GM23338 (cell line): ENCODE measurements at regions not wholly inside any gene's neighbourhood (a gene's known extent, or its start where the extent isn't known, plus 50 kb on each side); places are given as distances from the start of the nearest gene placed in this dataset.

ENCODE experiments used
- ATAC-seq: fragments of 200-7000 bp; cut with Tn5 transposase; 3 replicates; pipeline ENCODE4 v1.9.1; 2020
- DNase-seq: peaks from one replicate; pipeline ENCODE4 v3.0.0-alpha.2; 2015; ENCODE audit warnings: low spot score
- H2AFZ ChIP-seq: fragments of 200-600 bp; sonication (generic); 2 replicates; pipeline ENCODE4 v1.8.0; 2016; ENCODE audit warnings: antibody characterized with exemption, mild to moderate bottlenecking, moderate library complexity
- H3F3A ChIP-seq: fragments of 200-600 bp; sonication (generic); replicated peaks from 2 replicates; pipeline ENCODE4 v1.8.0; 2017; ENCODE audit warnings: antibody characterized with exemption, mixed run types, low read depth
- H3K27ac ChIP-seq: fragments of 200-600 bp; sonication (generic); 2 replicates; pipeline ENCODE4 v1.6.1; 2016; ENCODE audit warnings: low read depth
- H3K27me3 ChIP-seq: fragments of 200-600 bp; sonication (generic); 2 replicates; pipeline ENCODE4 v1.8.0; 2016; ENCODE audit warnings: mild to moderate bottlenecking, mixed run types, moderate library complexity; ENCODE audit not compliant: insufficient read depth
- H3K36me3 ChIP-seq: fragments of 200-600 bp; sonication (generic); 2 replicates; pipeline ENCODE4 v1.8.0; 2016; ENCODE audit warnings: mild to moderate bottlenecking; ENCODE audit not compliant: insufficient read depth
- H3K4me1 ChIP-seq: fragments of 200-600 bp; sonication (generic); 2 replicates; pipeline ENCODE4 v1.8.0; 2016; ENCODE audit warnings: mild to moderate bottlenecking, moderate library complexity; ENCODE audit not compliant: insufficient read depth
- H3K4me2 ChIP-seq: fragments of 200-600 bp; sonication (generic); 2 replicates; pipeline ENCODE4 v1.7.1; 2017; ENCODE audit warnings: mixed run types
- H3K4me3 ChIP-seq: fragments of 200-600 bp; sonication (generic); 2 replicates; pipeline ENCODE4 v1.6.1; 2016; ENCODE audit warnings: mixed run types
- H3K79me2 ChIP-seq: fragments of 200-600 bp; sonication (generic); replicated peaks from 2 replicates; pipeline ENCODE4 v1.8.0; 2017; ENCODE audit warnings: mild to moderate bottlenecking; ENCODE audit not compliant: insufficient read depth
- H3K9me2 ChIP-seq: fragments of 200-600 bp; sonication (generic); 2 replicates; pipeline ENCODE4 v1.8.0; 2017; ENCODE audit not compliant: insufficient read depth
- H4K20me1 ChIP-seq: fragments of 200-600 bp; sonication (generic); replicated peaks from 2 replicates; pipeline ENCODE4 v1.8.0; 2017; ENCODE audit warnings: mild to moderate bottlenecking; ENCODE audit not compliant: insufficient read depth
- H3K27ac Mint-ChIP-seq: 2 replicates; pipeline ENCODE4 v1.8.0; 2020; ENCODE audit warnings: inconsistent platforms, mild to moderate bottlenecking, moderate library complexity, mixed read lengths
- H3K27me3 Mint-ChIP-seq: 3 replicates; pipeline ENCODE4 v1.8.0; 2022; ENCODE audit warnings: low read depth, mild to moderate bottlenecking, moderate library complexity, mixed read lengths, inconsistent platforms; ENCODE audit not compliant: insufficient read depth, poor library complexity
- H3K36me3 Mint-ChIP-seq: 3 replicates; pipeline ENCODE4 v1.8.0; 2021; ENCODE audit warnings: low read depth, mild to moderate bottlenecking, inconsistent platforms, moderate library complexity, mixed read lengths
- H3K4me1 Mint-ChIP-seq: 3 replicates; pipeline ENCODE4 v1.8.0; 2020; ENCODE audit warnings: mild to moderate bottlenecking, inconsistent platforms, mixed read lengths
- H3K4me3 Mint-ChIP-seq: 3 replicates; pipeline ENCODE4 v1.8.0; 2021; ENCODE audit warnings: moderate library complexity, mild to moderate bottlenecking, inconsistent platforms, mixed read lengths
- H3K9me3 Mint-ChIP-seq: 3 replicates; pipeline ENCODE4 v1.8.0; 2020; ENCODE audit warnings: moderate library complexity, mild to moderate bottlenecking, inconsistent platforms, mixed read lengths
- CREB1 ChIP-seq: fragments of 250-450 bp; sonication (Bioruptor Pico); IDR thresholded peaks from 2 replicates; pipeline ENCODE4 v1.5.0; 2020; ENCODE audit warnings: low read depth, mild to moderate bottlenecking, moderate library complexity
- EZH2 ChIP-seq: fragments of 200-600 bp; sonication (generic); IDR thresholded peaks from one replicate; pipeline ENCODE4 v1.8.0; 2017; ENCODE audit warnings: antibody characterized with exemption, mild to moderate bottlenecking, low read depth; ENCODE audit not compliant: unreplicated experiment
- EZH2phosphoT487 ChIP-seq: fragments of 200-600 bp; sonication (generic); IDR thresholded peaks from one replicate; pipeline ENCODE4 v1.8.1; 2018; ENCODE audit warnings: antibody characterized with exemption; ENCODE audit not compliant: unreplicated experiment
- JUNB ChIP-seq: IDR thresholded peaks from one replicate; pipeline ENCODE4 v1.6.1; 2016; ENCODE audit warnings: antibody characterized with exemption; ENCODE audit not compliant: unreplicated experiment
- NANOG ChIP-seq: IDR thresholded peaks from 2 replicates; pipeline ENCODE4 v1.6.1; 2016; ENCODE audit warnings: antibody characterized with exemption, borderline replicate concordance
- POLR2AphosphoS5 ChIP-seq: IDR thresholded peaks from 2 replicates; pipeline ENCODE4 v1.6.1; 2016; ENCODE audit warnings: antibody characterized with exemption, low read depth
- STAT1 ChIP-seq: IDR thresholded peaks from one replicate; pipeline ENCODE4 v1.6.1; 2016; ENCODE audit warnings: antibody characterized with exemption; ENCODE audit not compliant: unreplicated experiment
- ZNF114 ChIP-seq: fragments of 250-450 bp; sonication (Bioruptor Pico); IDR thresholded peaks from 2 replicates; pipeline ENCODE4 v1.5.0; 2020; ENCODE audit warnings: mild to moderate bottlenecking, moderate library complexity
- ZNF331 ChIP-seq: fragments of 250-450 bp; sonication (Bioruptor Pico); IDR thresholded peaks from 2 replicates; pipeline ENCODE4 v1.5.0; 2020; ENCODE audit warnings: low read depth, mild to moderate bottlenecking, moderate library complexity
- TF ChIP-seq, protein P1 (sequence below): IDR thresholded peaks from one replicate; pipeline ENCODE4 v1.6.1; 2018; ENCODE audit warnings: antibody characterized with exemption; ENCODE audit not compliant: unreplicated experiment
- TF ChIP-seq, protein P2 (sequence below): fragments of 250-450 bp; sonication (Bioruptor Pico); IDR thresholded peaks from 2 replicates; pipeline ENCODE4 v1.5.0; 2020; ENCODE audit warnings: mild to moderate bottlenecking, moderate library complexity
- TF ChIP-seq, protein P3 (sequence below), 2 experiments: fragments of 200-600 bp in 1 of 2; sonication (generic) in 1 of 2; conservative IDR thresholded peaks; 2 replicates each; pipeline versions ENCODE4 v1.5.1 to v1.6.1; 2016 to 2017; ENCODE audit warnings: antibody characterized with exemption in 2 of 2, low read depth in 2 of 2, mild to moderate bottlenecking in 2 of 2, moderate library complexity in 1 of 2
- TF ChIP-seq, protein P4 (sequence below): IDR thresholded peaks from 2 replicates; pipeline ENCODE4 v1.6.1; 2016; ENCODE audit warnings: antibody characterized with exemption

DNA sequence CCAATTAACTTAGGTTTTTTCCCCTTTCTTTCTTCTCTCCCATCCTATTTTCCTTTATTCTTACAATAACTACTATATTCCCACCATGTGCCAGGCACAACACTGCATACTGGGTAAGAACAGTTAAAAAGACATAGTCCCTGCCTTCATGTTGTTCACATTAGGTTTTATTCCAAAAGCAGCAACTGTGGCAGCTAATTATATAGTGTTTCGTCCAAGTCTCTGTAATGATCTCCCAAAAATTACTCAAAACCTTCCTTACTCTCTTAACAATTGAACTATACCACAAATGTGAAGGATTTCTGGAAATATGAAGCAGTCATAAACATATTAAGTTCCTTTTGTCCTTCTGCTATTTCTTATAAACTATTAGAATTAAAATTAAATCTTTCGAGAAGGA lies 184.1 kb upstream of the C11orf58 start:
- H3K27me3 Mint-ChIP-seq = no peaks in the 10 kb centered on the region
- Histone ChIP-seq H3K27me3 (no peaks in the 10 kb centered on the region), H3F3A (no peaks in the 10 kb centered on the region), H3K4me2 (no peak overlapping the region), H3K27ac (no peak overlapping the region), H3K79me2 (no peaks in the 10 kb centered on the region), H2AFZ (no peak overlapping the region), H3K4me3 (no peak overlapping the region), H3K36me3 (no peaks in the 10 kb centered on the region), H3K4me1 (no peaks in the 10 kb centered on the region), H3K9me2 (no peaks in the 10 kb centered on the region; the same call in 1 of the 2 replicates), H4K20me1 (no peaks in the 10 kb centered on the region)
- DNase-seq (no peak), ATAC-seq (no peak)
- no peaks in the 10 kb centered on the region for H3K36me3 Mint-ChIP-seq
- no peak for TF ChIP-seq JUNB
- TF ChIP-seq ZNF331 = no peak
- TF ChIP-seq CREB1 (CRISPR knock-in tag) = no peak
- no peak for TF ChIP-seq ZNF114 (CRISPR knock-in tag)
- TF ChIP-seq EZH2 = no peak
- TF ChIP-seq, protein P1, sequence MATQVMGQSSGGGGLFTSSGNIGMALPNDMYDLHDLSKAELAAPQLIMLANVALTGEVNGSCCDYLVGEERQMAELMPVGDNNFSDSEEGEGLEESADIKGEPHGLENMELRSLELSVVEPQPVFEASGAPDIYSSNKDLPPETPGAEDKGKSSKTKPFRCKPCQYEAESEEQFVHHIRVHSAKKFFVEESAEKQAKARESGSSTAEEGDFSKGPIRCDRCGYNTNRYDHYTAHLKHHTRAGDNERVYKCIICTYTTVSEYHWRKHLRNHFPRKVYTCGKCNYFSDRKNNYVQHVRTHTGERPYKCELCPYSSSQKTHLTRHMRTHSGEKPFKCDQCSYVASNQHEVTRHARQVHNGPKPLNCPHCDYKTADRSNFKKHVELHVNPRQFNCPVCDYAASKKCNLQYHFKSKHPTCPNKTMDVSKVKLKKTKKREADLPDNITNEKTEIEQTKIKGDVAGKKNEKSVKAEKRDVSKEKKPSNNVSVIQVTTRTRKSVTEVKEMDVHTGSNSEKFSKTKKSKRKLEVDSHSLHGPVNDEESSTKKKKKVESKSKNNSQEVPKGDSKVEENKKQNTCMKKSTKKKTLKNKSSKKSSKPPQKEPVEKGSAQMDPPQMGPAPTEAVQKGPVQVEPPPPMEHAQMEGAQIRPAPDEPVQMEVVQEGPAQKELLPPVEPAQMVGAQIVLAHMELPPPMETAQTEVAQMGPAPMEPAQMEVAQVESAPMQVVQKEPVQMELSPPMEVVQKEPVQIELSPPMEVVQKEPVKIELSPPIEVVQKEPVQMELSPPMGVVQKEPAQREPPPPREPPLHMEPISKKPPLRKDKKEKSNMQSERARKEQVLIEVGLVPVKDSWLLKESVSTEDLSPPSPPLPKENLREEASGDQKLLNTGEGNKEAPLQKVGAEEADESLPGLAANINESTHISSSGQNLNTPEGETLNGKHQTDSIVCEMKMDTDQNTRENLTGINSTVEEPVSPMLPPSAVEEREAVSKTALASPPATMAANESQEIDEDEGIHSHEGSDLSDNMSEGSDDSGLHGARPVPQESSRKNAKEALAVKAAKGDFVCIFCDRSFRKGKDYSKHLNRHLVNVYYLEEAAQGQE = no peak
- no peak for TF ChIP-seq EZH2phosphoT487
- TF ChIP-seq, protein P2, sequence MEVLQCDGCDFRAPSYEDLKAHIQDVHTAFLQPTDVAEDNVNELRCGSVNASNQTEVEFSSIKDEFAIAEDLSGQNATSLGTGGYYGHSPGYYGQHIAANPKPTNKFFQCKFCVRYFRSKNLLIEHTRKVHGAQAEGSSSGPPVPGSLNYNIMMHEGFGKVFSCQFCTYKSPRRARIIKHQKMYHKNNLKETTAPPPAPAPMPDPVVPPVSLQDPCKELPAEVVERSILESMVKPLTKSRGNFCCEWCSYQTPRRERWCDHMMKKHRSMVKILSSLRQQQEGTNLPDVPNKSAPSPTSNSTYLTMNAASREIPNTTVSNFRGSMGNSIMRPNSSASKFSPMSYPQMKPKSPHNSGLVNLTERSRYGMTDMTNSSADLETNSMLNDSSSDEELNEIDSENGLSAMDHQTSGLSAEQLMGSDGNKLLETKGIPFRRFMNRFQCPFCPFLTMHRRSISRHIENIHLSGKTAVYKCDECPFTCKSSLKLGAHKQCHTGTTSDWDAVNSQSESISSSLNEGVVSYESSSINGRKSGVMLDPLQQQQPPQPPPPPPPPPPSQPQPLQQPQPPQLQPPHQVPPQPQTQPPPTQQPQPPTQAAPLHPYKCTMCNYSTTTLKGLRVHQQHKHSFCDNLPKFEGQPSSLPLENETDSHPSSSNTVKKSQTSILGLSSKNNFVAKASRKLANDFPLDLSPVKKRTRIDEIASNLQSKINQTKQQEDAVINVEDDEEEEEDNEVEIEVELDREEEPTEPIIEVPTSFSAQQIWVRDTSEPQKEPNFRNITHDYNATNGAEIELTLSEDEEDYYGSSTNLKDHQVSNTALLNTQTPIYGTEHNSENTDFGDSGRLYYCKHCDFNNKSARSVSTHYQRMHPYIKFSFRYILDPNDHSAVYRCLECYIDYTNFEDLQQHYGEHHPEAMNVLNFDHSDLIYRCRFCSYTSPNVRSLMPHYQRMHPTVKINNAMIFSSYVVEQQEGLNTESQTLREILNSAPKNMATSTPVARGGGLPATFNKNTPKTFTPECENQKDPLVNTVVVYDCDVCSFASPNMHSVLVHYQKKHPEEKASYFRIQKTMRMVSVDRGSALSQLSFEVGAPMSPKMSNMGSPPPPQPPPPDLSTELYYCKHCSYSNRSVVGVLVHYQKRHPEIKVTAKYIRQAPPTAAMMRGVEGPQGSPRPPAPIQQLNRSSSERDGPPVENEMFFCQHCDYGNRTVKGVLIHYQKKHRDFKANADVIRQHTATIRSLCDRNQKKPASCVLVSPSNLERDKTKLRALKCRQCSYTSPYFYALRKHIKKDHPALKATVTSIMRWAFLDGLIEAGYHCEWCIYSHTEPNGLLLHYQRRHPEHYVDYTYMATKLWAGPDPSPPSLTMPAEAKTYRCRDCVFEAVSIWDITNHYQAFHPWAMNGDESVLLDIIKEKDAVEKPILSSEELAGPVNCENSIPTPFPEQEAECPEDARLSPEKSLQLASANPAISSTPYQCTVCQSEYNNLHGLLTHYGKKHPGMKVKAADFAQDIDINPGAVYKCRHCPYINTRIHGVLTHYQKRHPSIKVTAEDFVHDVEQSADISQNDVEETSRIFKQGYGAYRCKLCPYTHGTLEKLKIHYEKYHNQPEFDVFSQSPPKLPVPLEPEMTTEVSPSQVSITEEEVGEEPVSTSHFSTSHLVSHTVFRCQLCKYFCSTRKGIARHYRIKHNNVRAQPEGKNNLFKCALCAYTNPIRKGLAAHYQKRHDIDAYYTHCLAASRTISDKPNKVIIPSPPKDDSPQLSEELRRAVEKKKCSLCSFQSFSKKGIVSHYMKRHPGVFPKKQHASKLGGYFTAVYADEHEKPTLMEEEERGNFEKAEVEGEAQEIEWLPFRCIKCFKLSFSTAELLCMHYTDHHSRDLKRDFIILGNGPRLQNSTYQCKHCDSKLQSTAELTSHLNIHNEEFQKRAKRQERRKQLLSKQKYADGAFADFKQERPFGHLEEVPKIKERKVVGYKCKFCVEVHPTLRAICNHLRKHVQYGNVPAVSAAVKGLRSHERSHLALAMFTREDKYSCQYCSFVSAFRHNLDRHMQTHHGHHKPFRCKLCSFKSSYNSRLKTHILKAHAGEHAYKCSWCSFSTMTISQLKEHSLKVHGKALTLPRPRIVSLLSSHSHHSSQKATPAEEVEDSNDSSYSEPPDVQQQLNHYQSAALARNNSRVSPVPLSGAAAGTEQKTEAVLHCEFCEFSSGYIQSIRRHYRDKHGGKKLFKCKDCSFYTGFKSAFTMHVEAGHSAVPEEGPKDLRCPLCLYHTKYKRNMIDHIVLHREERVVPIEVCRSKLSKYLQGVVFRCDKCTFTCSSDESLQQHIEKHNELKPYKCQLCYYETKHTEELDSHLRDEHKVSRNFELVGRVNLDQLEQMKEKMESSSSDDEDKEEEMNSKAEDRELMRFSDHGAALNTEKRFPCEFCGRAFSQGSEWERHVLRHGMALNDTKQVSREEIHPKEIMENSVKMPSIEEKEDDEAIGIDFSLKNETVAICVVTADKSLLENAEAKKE (CRISPR knock-in tag) = no peak
- no peak for TF ChIP-seq STAT1
- TF ChIP-seq, protein P3, sequence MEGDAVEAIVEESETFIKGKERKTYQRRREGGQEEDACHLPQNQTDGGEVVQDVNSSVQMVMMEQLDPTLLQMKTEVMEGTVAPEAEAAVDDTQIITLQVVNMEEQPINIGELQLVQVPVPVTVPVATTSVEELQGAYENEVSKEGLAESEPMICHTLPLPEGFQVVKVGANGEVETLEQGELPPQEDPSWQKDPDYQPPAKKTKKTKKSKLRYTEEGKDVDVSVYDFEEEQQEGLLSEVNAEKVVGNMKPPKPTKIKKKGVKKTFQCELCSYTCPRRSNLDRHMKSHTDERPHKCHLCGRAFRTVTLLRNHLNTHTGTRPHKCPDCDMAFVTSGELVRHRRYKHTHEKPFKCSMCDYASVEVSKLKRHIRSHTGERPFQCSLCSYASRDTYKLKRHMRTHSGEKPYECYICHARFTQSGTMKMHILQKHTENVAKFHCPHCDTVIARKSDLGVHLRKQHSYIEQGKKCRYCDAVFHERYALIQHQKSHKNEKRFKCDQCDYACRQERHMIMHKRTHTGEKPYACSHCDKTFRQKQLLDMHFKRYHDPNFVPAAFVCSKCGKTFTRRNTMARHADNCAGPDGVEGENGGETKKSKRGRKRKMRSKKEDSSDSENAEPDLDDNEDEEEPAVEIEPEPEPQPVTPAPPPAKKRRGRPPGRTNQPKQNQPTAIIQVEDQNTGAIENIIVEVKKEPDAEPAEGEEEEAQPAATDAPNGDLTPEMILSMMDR (conservative IDR thresholded peaks at IDR 0.05; ENCODE audit: low read depth in 2 of 2) = no peak
- TF ChIP-seq POLR2AphosphoS5 = no peak
- TF ChIP-seq, protein P4, sequence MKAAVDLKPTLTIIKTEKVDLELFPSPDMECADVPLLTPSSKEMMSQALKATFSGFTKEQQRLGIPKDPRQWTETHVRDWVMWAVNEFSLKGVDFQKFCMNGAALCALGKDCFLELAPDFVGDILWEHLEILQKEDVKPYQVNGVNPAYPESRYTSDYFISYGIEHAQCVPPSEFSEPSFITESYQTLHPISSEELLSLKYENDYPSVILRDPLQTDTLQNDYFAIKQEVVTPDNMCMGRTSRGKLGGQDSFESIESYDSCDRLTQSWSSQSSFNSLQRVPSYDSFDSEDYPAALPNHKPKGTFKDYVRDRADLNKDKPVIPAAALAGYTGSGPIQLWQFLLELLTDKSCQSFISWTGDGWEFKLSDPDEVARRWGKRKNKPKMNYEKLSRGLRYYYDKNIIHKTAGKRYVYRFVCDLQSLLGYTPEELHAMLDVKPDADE = no peak
- TF ChIP-seq NANOG = no peak
- no peaks in the 10 kb centered on the region for H3K4me1 Mint-ChIP-seq
- no peak overlapping the region for H3K27ac Mint-ChIP-seq
- no peak overlapping the region for H3K4me3 Mint-ChIP-seq
- H3K9me3 Mint-ChIP-seq = no peaks in the 10 kb centered on the region; the same call in 2 of the 3 replicates
